GM12872 (cell line): ENCODE measurements at regions not wholly inside any gene's neighbourhood (a gene's known extent, or its start where the extent isn't known, plus 50 kb on each side); places are given as distances from the start of the nearest gene placed in this dataset.

Source experiments
- CTCF ChIP-seq: IDR thresholded peaks from 3 replicates; pipeline ENCODE4 v1.5.1; 2011; ENCODE audit warnings: low read depth, mild to moderate bottlenecking, low read length, moderate library complexity; ENCODE audit not compliant: insufficient read depth

GRCh38 chr2:118169359-118170005 lies 81.2 kb downstream of the INSIG2 start:
- TF ChIP-seq CTCF, result peak; percentile 8; the same call in 1 of the 3 replicates

- no peak for TF ChIP-seq CTCF
These were observed 80.3 kb downstream of the INSIG2 start for GRCh38 chr2:118168615-118169014.

GRCh38 chr2:118167026-118167425 lies 78.8 kb downstream of the INSIG2 start:
- no peak for TF ChIP-seq CTCF

- TF ChIP-seq CTCF, result no peak
These were observed 78.0 kb downstream of the INSIG2 start for GRCh38 chr2:118166242-118166641.

- no peak for TF ChIP-seq CTCF
These were observed 77.3 kb downstream of the INSIG2 start for GRCh38 chr2:118165595-118165994.
